Activated CD4-positive, alpha-beta T cell treated with anti-CD3 and anti-CD28 coated beads for 36 hours (primary cell): ENCODE measurements at regions not wholly inside any gene's neighbourhood (a gene's known extent, or its start where the extent isn't known, plus 50 kb on each side); places are given as distances from the start of the nearest gene placed in this dataset.
"Not testable (repeated sequence)": the region's sequence is repeated elsewhere in the genome, so short reads cannot be mapped to it uniquely, and the experiment has no call there.

Experiments used
- ATAC-seq: fragments of 200-7000 bp; cut with Tn5 transposase; one replicate; pipeline ENCODE4 v1.10.0; 2021; ENCODE audit warnings: mild to moderate bottlenecking, moderate library complexity
- CTCF ChIA-PET: fragments of 350-600 bp; sonication (Branson Sonifier 250); formaldehyde crosslinking; loops from one replicate; lab custom pipeline; 2021; ENCODE audit warnings: antibody characterized with exemption; lab: Charles Lee
- POLR2A ChIA-PET: fragments of 350-600 bp; sonication (Branson Sonifier 250); formaldehyde crosslinking; loops from one replicate; lab custom pipeline; 2021; ENCODE audit warnings: antibody characterized with exemption, inconsistent platforms; lab: Charles Lee
- DNase-seq: peaks from one replicate; pipeline ENCODE4 v3.0.0-alpha.2; 2020
- H3K27ac Mint-ChIP-seq: one replicate; pipeline ENCODE4 v1.8.0; 2021; ENCODE audit warnings: mixed read lengths
- H3K27me3 Mint-ChIP-seq: one replicate; pipeline ENCODE4 v1.8.0; 2021; ENCODE audit warnings: mixed read lengths
- H3K36me3 Mint-ChIP-seq: one replicate; pipeline ENCODE4 v1.8.0; 2021; ENCODE audit warnings: low read depth, mixed read lengths
- H3K4me1 Mint-ChIP-seq: one replicate; pipeline ENCODE4 v1.8.0; 2021; ENCODE audit warnings: mixed read lengths
- H3K4me3 Mint-ChIP-seq: one replicate; pipeline ENCODE4 v1.8.0; 2021; ENCODE audit warnings: mild to moderate bottlenecking, moderate library complexity, mixed read lengths
- H3K9me3 Mint-ChIP-seq: one replicate; pipeline ENCODE4 v1.8.0; 2021; ENCODE audit warnings: low read depth, mixed read lengths
- intact Hi-C, 2 experiments: fragments of 100-400 bp; cut with DNase I in 1 of 2; cut with micrococcal nuclease in 1 of 2; formaldehyde crosslinking; loops; one replicate each; pipeline versions ENCODE4 v1.14.2 to v1.15.1; 2022 to 2024; cut with DNase I, micrococcal nuclease

GRCh38 chr15:69606921-69607500 lies 154.4 kb downstream of the RPLP1 start:
- intact Hi-C loops: no loop called here
- Mint-ChIP-seq H3K27me3 (no peaks in the 10 kb centered on the region), H3K4me1 (peaks cover 8% of the 10 kb centered on the region), H3K27ac (no peak overlapping the region), H3K4me3 (no peak overlapping the region), H3K9me3 (no peaks in the 10 kb centered on the region), H3K36me3 (no peaks in the 10 kb centered on the region)
- ATAC-seq (no peak), DNase-seq (no peak)
- CTCF ChIA-PET: interaction anchor here (0.7 kb wide), 1 partner anchor 62 kb away, joined by 3 read pairs; no protein-coding TSS in a partner anchor
- POLR2A ChIA-PET: no interaction called here

GRCh38 chr15:69608661-69609060 lies 156.0 kb downstream of the RPLP1 start:
- Mint-ChIP-seq H3K36me3 (no peaks in the 10 kb centered on the region), H3K27me3 (no peaks in the 10 kb centered on the region), H3K27ac (no peak overlapping the region), H3K4me3 (no peak overlapping the region), H3K9me3 (no peaks in the 10 kb centered on the region), H3K4me1 (peaks cover 8% of the 10 kb centered on the region)
- CTCF ChIA-PET: interaction anchor here (0.7 kb wide), 1 partner anchor 377 kb away, joined by 4 read pairs; no protein-coding TSS in a partner anchor
- DNase-seq (no peak), ATAC-seq (no peak)
- intact Hi-C loops: no loop called here
- POLR2A ChIA-PET: no interaction called here

GRCh38 chr15:69609176-69609575 lies 156.6 kb downstream of the RPLP1 start:
- Mint-ChIP-seq H3K4me1 (peaks cover 8% of the 10 kb centered on the region), H3K4me3 (no peak overlapping the region), H3K9me3 (no peaks in the 10 kb centered on the region), H3K27ac (no peak overlapping the region), H3K27me3 (no peaks in the 10 kb centered on the region), H3K36me3 (no peaks in the 10 kb centered on the region)
- POLR2A ChIA-PET: no interaction called here
- intact Hi-C loops: no loop called here
- DNase-seq: no peak
- peak; percentile 94 for ATAC-seq
- CTCF ChIA-PET: no interaction called here

DNA sequence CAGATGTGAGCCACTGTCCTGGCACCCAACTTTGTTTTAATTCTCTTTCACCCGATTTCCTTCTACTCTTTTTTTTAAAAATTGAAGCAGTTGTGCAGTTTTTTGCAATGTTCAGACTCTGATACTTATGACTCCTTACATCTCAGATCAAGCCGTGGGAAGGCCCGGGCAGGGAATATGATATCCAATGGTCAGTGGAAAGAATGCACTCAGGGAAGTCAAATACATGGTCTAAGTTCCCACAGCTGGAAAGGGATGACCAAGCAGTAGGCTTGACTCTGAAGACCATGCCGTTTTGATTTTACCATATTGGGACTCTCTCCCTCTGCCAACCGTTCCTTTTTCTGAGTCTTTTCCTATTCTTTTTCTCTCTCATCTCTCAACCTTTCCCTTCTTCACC lies 157.2 kb downstream of the RPLP1 start:
- CTCF ChIA-PET: no interaction called here
- Mint-ChIP-seq H3K4me1 (peaks cover 8% of the 10 kb centered on the region), H3K27me3 (no peaks in the 10 kb centered on the region), H3K9me3 (no peaks in the 10 kb centered on the region), H3K36me3 (no peaks in the 10 kb centered on the region), H3K27ac (no peak overlapping the region), H3K4me3 (no peak overlapping the region)
- POLR2A ChIA-PET: no interaction called here
- intact Hi-C loops: no loop called here
- no peak for ATAC-seq
- no peak for DNase-seq

DNA sequence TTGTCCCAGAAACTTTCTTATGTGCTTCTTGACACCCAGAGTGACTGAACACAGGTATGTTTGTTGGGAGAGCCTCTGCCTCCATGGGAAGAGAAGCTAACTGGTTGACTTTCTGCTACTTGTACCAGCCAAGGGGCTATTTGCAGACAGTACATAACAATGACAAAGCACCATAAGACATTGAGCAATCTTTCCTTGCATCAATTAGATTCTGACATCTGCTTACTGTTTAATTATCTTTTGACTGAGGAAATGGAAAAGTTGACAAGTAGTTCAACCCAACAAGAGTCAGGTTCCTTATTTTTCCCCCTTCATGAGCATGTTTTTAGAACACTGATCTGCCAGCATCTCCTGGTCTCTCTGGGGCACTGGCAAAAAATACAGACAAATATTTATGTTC lies 157.7 kb downstream of the RPLP1 start:
- Mint-ChIP-seq H3K4me3 (no peak overlapping the region), H3K9me3 (no peaks in the 10 kb centered on the region), H3K27me3 (no peaks in the 10 kb centered on the region), H3K27ac (no peak overlapping the region), H3K36me3 (no peaks in the 10 kb centered on the region), H3K4me1 (peaks cover 8% of the 10 kb centered on the region)
- ChIA-PET POLR2A (no interaction called here), CTCF (interaction anchor here (1.1 kb wide), 1 partner anchor 351 kb away, joined by 4 read pairs; no protein-coding TSS in a partner anchor)
- DNase-seq: no peak
- intact Hi-C loops: no loop called here
- ATAC-seq: no peak

GRCh38 chr15:69610858-69611257 lies 158.2 kb downstream of the RPLP1 start:
- CTCF ChIA-PET: interaction anchor here (1.1 kb wide), 1 partner anchor 351 kb away, joined by 4 read pairs; no protein-coding TSS in a partner anchor
- no peaks in the 10 kb centered on the region for H3K9me3 Mint-ChIP-seq
- H3K4me3 Mint-ChIP-seq: no peak overlapping the region
- POLR2A ChIA-PET: no interaction called here
- peaks cover 8% of the 10 kb centered on the region for H3K4me1 Mint-ChIP-seq
- intact Hi-C loops: no loop called here
- no peak for ATAC-seq
- H3K36me3 Mint-ChIP-seq: no peaks in the 10 kb centered on the region
- no peak overlapping the region for H3K27ac Mint-ChIP-seq
- no peaks in the 10 kb centered on the region for H3K27me3 Mint-ChIP-seq
- DNase-seq: no peak

DNA sequence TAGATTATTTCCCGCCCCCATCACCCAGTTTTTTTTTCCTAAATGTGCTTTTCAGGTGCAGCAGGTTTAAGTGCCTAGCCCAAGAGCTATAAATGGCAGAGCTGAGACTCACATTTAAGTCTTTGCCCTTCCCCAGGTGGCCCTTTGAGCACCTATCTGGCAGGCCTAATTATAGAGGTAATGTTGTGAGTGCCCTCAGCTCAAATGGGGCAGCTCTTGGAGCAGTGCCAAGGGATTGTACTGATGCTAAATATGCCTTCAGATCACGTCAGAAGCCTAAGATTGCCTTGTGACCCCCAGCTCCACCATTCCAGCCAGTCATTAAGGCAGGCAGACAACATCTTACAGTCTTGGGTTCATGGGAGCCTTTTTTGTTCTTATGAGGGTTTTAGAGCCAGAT lies 159.5 kb downstream of the RPLP1 start:
- Mint-ChIP-seq H3K27ac (no peak overlapping the region), H3K36me3 (no peaks in the 10 kb centered on the region), H3K4me1 (peaks cover 8% of the 10 kb centered on the region), H3K27me3 (no peaks in the 10 kb centered on the region), H3K4me3 (no peak overlapping the region), H3K9me3 (no peaks in the 10 kb centered on the region)
- intact Hi-C loops: no loop called here
- ATAC-seq: no peak
- POLR2A ChIA-PET: no interaction called here
- CTCF ChIA-PET: no interaction called here
- no peak for DNase-seq

GRCh38 chr15:69613182-69613581 lies 160.6 kb downstream of the RPLP1 start:
- intact Hi-C loops: no loop called here
- CTCF ChIA-PET: no interaction called here
- peaks cover 8% of the 10 kb centered on the region for H3K4me1 Mint-ChIP-seq
- H3K4me3 Mint-ChIP-seq: no peak overlapping the region
- ATAC-seq (no peak), DNase-seq (no peak)
- H3K27ac Mint-ChIP-seq: no peak overlapping the region
- no peaks in the 10 kb centered on the region for H3K27me3 Mint-ChIP-seq
- POLR2A ChIA-PET: no interaction called here
- H3K36me3 Mint-ChIP-seq: no peaks in the 10 kb centered on the region
- no peaks in the 10 kb centered on the region for H3K9me3 Mint-ChIP-seq

DNA sequence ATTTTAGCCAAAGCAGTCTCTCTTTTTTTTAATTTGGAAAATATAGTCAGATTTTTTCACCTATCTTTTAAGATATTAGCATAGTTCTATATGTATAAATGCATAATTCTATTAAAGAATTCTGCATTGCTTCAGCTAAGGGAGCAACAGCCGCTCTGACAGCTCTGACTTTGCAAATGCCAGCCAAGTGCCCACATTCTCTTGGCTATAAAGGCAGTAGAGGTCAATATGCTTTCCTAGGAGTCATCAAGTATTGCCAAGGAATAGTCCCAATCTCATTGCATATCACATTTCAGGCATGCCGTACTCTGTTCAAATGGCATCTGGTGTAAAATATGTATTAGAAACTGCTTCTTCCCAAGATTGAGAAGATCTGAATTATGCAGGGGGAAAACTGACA lies 161.4 kb downstream of the RPLP1 start:
- POLR2A ChIA-PET: no interaction called here

GRCh38 chr15:69615736-69616135 lies 163.1 kb downstream of the RPLP1 start:
- POLR2A ChIA-PET: no interaction called here
- H3K27me3 Mint-ChIP-seq: no peaks in the 10 kb centered on the region
- H3K36me3 Mint-ChIP-seq: no peaks in the 10 kb centered on the region
- DNase-seq (no peak), ATAC-seq (no peak)
- intact Hi-C loops: no loop called here
- CTCF ChIA-PET: interaction anchor here (1.0 kb wide), 1 partner anchor 10 kb away, joined by 4 read pairs; no protein-coding TSS in a partner anchor
- H3K4me1 Mint-ChIP-seq: no peaks in the 10 kb centered on the region
- no peaks in the 10 kb centered on the region for H3K9me3 Mint-ChIP-seq
- H3K27ac Mint-ChIP-seq: no peak overlapping the region
- no peak overlapping the region for H3K4me3 Mint-ChIP-seq

More for the DNA sequence above, 161.4 kb downstream of the RPLP1 start:
- Mint-ChIP-seq H3K4me1 (peaks cover 8% of the 10 kb centered on the region), H3K4me3 (no peak overlapping the region), H3K27ac (no peak overlapping the region), H3K9me3 (no peaks in the 10 kb centered on the region), H3K27me3 (no peaks in the 10 kb centered on the region), H3K36me3 (no peaks in the 10 kb centered on the region)
- CTCF ChIA-PET: no interaction called here
- intact Hi-C loops: no loop called here
- DNase-seq (no peak), ATAC-seq (no peak)

DNA sequence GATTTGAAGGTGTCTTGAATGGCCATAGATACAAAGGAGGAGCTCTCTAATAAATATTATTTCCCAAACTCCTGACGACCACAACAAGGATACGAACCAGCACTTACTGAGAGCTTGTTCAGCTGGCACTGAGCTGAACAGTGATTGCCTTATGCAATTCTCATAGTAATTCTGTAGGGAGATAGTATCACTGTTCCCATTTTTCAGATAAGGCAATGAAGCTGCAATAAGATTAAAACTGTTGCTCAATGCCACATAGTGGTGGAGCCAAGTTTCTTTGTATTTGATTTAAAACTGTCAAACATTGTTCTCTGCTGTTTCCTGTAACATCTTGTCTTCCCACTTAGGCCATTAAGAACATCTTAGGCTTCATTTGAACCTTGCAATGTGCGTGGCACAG lies 163.9 kb downstream of the RPLP1 start:
- no peak overlapping the region for H3K27ac Mint-ChIP-seq
- ChIA-PET POLR2A (no interaction called here), CTCF (interaction anchor here (1.0 kb wide), 1 partner anchor 11 kb away, joined by 4 read pairs; no protein-coding TSS in a partner anchor)
- H3K36me3 Mint-ChIP-seq: no peaks in the 10 kb centered on the region
- DNase-seq (no peak), ATAC-seq (no peak)
- no peak overlapping the region for H3K4me3 Mint-ChIP-seq
- H3K4me1 Mint-ChIP-seq: no peaks in the 10 kb centered on the region
- intact Hi-C loops: no loop called here
- no peaks in the 10 kb centered on the region for H3K9me3 Mint-ChIP-seq
- no peaks in the 10 kb centered on the region for H3K27me3 Mint-ChIP-seq

DNA sequence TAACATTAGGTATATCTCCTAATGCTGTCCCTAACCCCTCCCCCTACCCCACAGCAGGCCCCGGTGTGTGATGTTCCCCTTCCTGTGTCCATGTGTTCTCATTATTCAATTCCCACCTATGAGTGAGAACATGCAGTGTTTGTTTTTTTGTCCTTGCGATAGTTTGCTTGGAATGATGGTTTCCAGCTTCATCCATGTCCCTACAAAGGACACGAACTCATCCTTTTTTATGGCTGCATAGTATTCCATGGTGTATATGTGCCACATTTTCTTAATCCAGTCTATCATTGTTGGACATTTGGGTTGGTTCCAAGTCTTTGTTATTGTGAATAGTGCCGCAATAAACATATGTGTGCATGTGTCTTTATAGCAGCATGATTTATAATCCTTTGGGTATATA lies 164.5 kb downstream of the RPLP1 start:
- ATAC-seq, H3K36me3 Mint-ChIP-seq, H3K27ac Mint-ChIP-seq, H3K9me3 Mint-ChIP-seq, DNase-seq, H3K4me3 Mint-ChIP-seq, H3K27me3 Mint-ChIP-seq, CTCF ChIA-PET, POLR2A ChIA-PET, H3K4me1 Mint-ChIP-seq, intact Hi-C loops: not testable (repeated sequence)
